Kidney (tissue), 13 donors: ENCODE measurements at regions not wholly inside any gene's neighbourhood (a gene's known extent, or its start where the extent isn't known, plus 50 kb on each side); places are given as distances from the start of the nearest gene placed in this dataset.

Experiments used
- DNase-seq, 5 donors: peaks; one replicate each; pipeline ENCODE4 v3.0.0-alpha.2; 2013 to 2020
- FAIRE-seq: peaks from 2 replicates; lab custom pipeline; 2012; peaks lifted over from hg19 to GRCh38; lab: Jason Lieb, UNC
- H3K27ac ChIP-seq, 2 donors: one replicate each; pipeline ENCODE4 v1.7.0; 2013; ENCODE audit warnings: low read depth in 2 of 2, low read length in 2 of 2, inconsistent platforms in 1 of 2
- H3K27me3 ChIP-seq: one replicate; pipeline ENCODE4 v1.7.1; 2013; ENCODE audit warnings: low read length, inconsistent platforms; ENCODE audit not compliant: control insufficient read depth, insufficient read depth
- H3K36me3 ChIP-seq, 3 donors: one replicate each; pipeline versions ENCODE4 v1.7.0 to v1.7.1; 2013; ENCODE audit warnings: low read length in 3 of 3, control low read depth in 1 of 3, inconsistent platforms in 1 of 3; ENCODE audit not compliant: insufficient read depth in 3 of 3, control insufficient read depth in 2 of 3
- H3K4me1 ChIP-seq, 3 donors: one replicate each; pipeline versions ENCODE4 v1.7.0 to v1.7.1; 2013; ENCODE audit warnings: low read length in 3 of 3, inconsistent platforms in 1 of 3, low read depth in 1 of 3; ENCODE audit not compliant: control insufficient read depth in 2 of 3, insufficient read depth in 2 of 3
- H3K4me3 ChIP-seq, 3 donors: one replicate each; pipeline versions ENCODE4 v1.7.0 to v1.8.1; 2013; ENCODE audit warnings: low read length in 3 of 3, control low read depth in 1 of 3, inconsistent platforms in 1 of 3
- H3K9ac ChIP-seq, 3 donors: one replicate each; pipeline versions ENCODE4 v1.7.0 to v1.7.1; 2013; ENCODE audit warnings: low read length in 3 of 3, control low read depth in 1 of 3, inconsistent platforms in 1 of 3
- H3K9me3 ChIP-seq, 3 donors: one replicate each; pipeline versions ENCODE4 v1.7.0 to v1.7.1; 2013; ENCODE audit warnings: low read length in 3 of 3, control low read depth in 1 of 3, inconsistent platforms in 1 of 3; ENCODE audit not compliant: control insufficient read depth in 2 of 3, insufficient read depth in 1 of 3
- CTCF ChIP-seq: IDR thresholded peaks from 3 replicates; pipeline ENCODE4 v1.5.1; 2012; ENCODE audit warnings: mild to moderate bottlenecking, moderate library complexity, borderline replicate concordance; ENCODE audit not compliant: insufficient read depth; ENCODE audit errors: extremely low read depth
- intact Hi-C: fragments of 100-400 bp; cut with DNase I; formaldehyde crosslinking; loops from one replicate; pipeline ENCODE4 v1.11.1; 2022
- donor health status: control.
- donor health status: control.
- donor health status: control.
- donor health status: control.
- donor health status: control.
- donor health status: DM: yes; HTN: yes; CAD: no.
- donor health status: Normal renal cell carcinoma (clear cell type).

- intact Hi-C loops = no loop called here
Measured at GRCh38 chr7:101719123-101719470, 90.0 kb upstream of the MYL10 start.

GRCh38 chr7:101720324-101720723 is 91.2 kb upstream of the MYL10 start:
- Histone ChIP-seq H3K4me3 (no peak overlapping the region), H3K9me3 (no peaks in the 10 kb centered on the region), H3K36me3 (no peaks in the 10 kb centered on the region), H3K27me3 (no peaks in the 10 kb centered on the region), H3K4me1 (no peaks in the 10 kb centered on the region), H3K9ac (no peak overlapping the region), H3K27ac (no peak overlapping the region)
- no peak for TF ChIP-seq CTCF
- intact Hi-C loops = no loop called here
- DNase-seq = no peak
- FAIRE-seq = no peak

More at GRCh38 chr7:101719123-101719470, 90.0 kb upstream of the MYL10 start:
- H3K27ac ChIP-seq = no peak overlapping the region
- no peaks in the 10 kb centered on the region for H3K36me3 ChIP-seq
- no peaks in the 10 kb centered on the region for H3K27me3 ChIP-seq
- FAIRE-seq (no peak), DNase-seq (no peak)
- no peak overlapping the region for H3K4me3 ChIP-seq
- TF ChIP-seq CTCF = no peak
- no peaks in the 10 kb centered on the region for H3K9me3 ChIP-seq
- H3K4me1 ChIP-seq = no peaks in the 10 kb centered on the region
- no peak overlapping the region for H3K9ac ChIP-seq

GRCh38 chr7:101722247-101722646 is 93.2 kb upstream of the MYL10 start:
- no peak for TF ChIP-seq CTCF
- H3K9me3 ChIP-seq = no peaks in the 10 kb centered on the region
- H3K9ac ChIP-seq = no peak overlapping the region
- H3K4me1 ChIP-seq = no peaks in the 10 kb centered on the region
- H3K4me3 ChIP-seq = no peak overlapping the region
- no peak overlapping the region for H3K27ac ChIP-seq
- no peak for FAIRE-seq
- H3K36me3 ChIP-seq = no peaks in the 10 kb centered on the region
- intact Hi-C loops = no loop called here
- no peaks in the 10 kb centered on the region for H3K27me3 ChIP-seq
- no peak for DNase-seq

- no peak for TF ChIP-seq CTCF
- H3K9ac ChIP-seq = no peak overlapping the region
- no peak overlapping the region for H3K27ac ChIP-seq
- H3K4me1 ChIP-seq = no peaks in the 10 kb centered on the region
- H3K9me3 ChIP-seq = no peaks in the 10 kb centered on the region
- H3K4me3 ChIP-seq = no peak overlapping the region
- intact Hi-C loops = no loop called here
- DNase-seq (no peak), FAIRE-seq (no peak)
- no peaks in the 10 kb centered on the region for H3K36me3 ChIP-seq
- H3K27me3 ChIP-seq = no peaks in the 10 kb centered on the region
Measured at GRCh38 chr7:101723835-101724234, 93.6 kb upstream of the CUX1 start.
